Activated CD4-positive, alpha-beta T cell treated with anti-CD3 and anti-CD28 coated beads, Interleukin-2, amount 50 U/mL, for 16 hours (primary cell): ENCODE measurements at regions not wholly inside any gene's neighbourhood (a gene's known extent, or its start where the extent isn't known, plus 50 kb on each side); places are given as distances from the start of the nearest gene placed in this dataset.
"Not testable (repeated sequence)": the region's sequence is repeated elsewhere in the genome, so short reads cannot be mapped to it uniquely, and the experiment has no call there.

ENCODE experiments used
- DNase-seq: peaks from one replicate; pipeline ENCODE4 v3.0.0-alpha.2; 2020

- DNase-seq, result not testable (repeated sequence)
Observed at GRCh38 chr17:26936645-26937044, 357.3 kb upstream of the WSB1 start.

- not testable (repeated sequence) for DNase-seq
Observed at GRCh38 chr17:26937750-26938322, 356.1 kb upstream of the WSB1 start.

GRCh38 chr17:26939755-26940154 is 354.2 kb upstream of the WSB1 start:
- not testable (repeated sequence) for DNase-seq

GRCh38 chr17:26940587-26940986 is 353.3 kb upstream of the WSB1 start:
- DNase-seq, result not testable (repeated sequence)

GRCh38 chr17:26962255-26963162 is 331.4 kb upstream of the WSB1 start:
- DNase-seq, result no peak

- DNase-seq, result no peak
Observed at GRCh38 chr17:26963163-26963503, 330.8 kb upstream of the WSB1 start.

GRCh38 chr17:26965898-26966624 is 327.9 kb upstream of the WSB1 start:
- DNase-seq, result not testable (repeated sequence)

GRCh38 chr17:26966625-26967179 is 327.2 kb upstream of the WSB1 start:
- not testable (repeated sequence) for DNase-seq

- DNase-seq, result not testable (repeated sequence)
Observed at GRCh38 chr17:26981845-26982425, 312.0 kb upstream of the WSB1 start.

GRCh38 chr17:26982563-26982962 is 311.4 kb upstream of the WSB1 start:
- not testable (repeated sequence) for DNase-seq

- DNase-seq, result not testable (repeated sequence)
Observed at GRCh38 chr17:26987851-26988250, 306.1 kb upstream of the WSB1 start.

GRCh38 chr17:26994648-26995047 is 299.3 kb upstream of the WSB1 start:
- not testable (repeated sequence) for DNase-seq

GRCh38 chr17:26996146-26996916 is 297.6 kb upstream of the WSB1 start:
- DNase-seq, result peak; percentile 28

GRCh38 chr17:27007734-27008531 is 286.0 kb upstream of the WSB1 start:
- not testable (repeated sequence) for DNase-seq

GRCh38 chr17:27009087-27009486 is 284.8 kb upstream of the WSB1 start:
- DNase-seq, result no peak

- DNase-seq, result not testable (repeated sequence)
Observed at GRCh38 chr17:27010138-27010537, 283.8 kb upstream of the WSB1 start.

GRCh38 chr17:27030552-27030951 is 263.4 kb upstream of the WSB1 start:
- DNase-seq, result not testable (repeated sequence)

- peak; percentile 2 for DNase-seq
Observed at GRCh38 chr17:27038676-27039075, 255.2 kb upstream of the WSB1 start.

GRCh38 chr17:27045039-27045438 is 248.9 kb upstream of the WSB1 start:
- DNase-seq, result not testable (repeated sequence)

- peak; percentile 3 for DNase-seq
Observed at GRCh38 chr17:27049104-27049784, 244.7 kb upstream of the WSB1 start.

GRCh38 chr17:27065588-27065987 is 228.3 kb upstream of the WSB1 start:
- DNase-seq, result no peak
